ENCODE measurements at regions not wholly inside any gene's neighbourhood (a gene's known extent, or its start where the extent isn't known, plus 50 kb on each side); places are given as distances from the start of the nearest gene placed in this dataset.
"Not testable (repeated sequence)": the region's sequence is repeated elsewhere in the genome, so short reads cannot be mapped to it uniquely, and the experiment has no call there.

- DNase-seq, result no peak
Observed at GRCh38 chr1:219342836-219343235, 169.2 kb downstream of the LYPLAL1 start.

- no peak for DNase-seq
Observed at GRCh38 chr1:219340796-219341195, 167.1 kb downstream of the LYPLAL1 start.

- no peak for DNase-seq
Observed at GRCh38 chr1:219339466-219339865, 165.8 kb downstream of the LYPLAL1 start.

- DNase-seq, result no peak
Observed at GRCh38 chr1:219337588-219337987, 163.9 kb downstream of the LYPLAL1 start.

- no peak for DNase-seq
Observed at GRCh38 chr1:219333626-219334025, 159.9 kb downstream of the LYPLAL1 start.

GRCh38 chr1:219331424-219331823 is 157.7 kb downstream of the LYPLAL1 start:
- DNase-seq, result no peak

- DNase-seq, result no peak
Observed at GRCh38 chr1:219330669-219331068, 157.0 kb downstream of the LYPLAL1 start.

GRCh38 chr1:219330001-219330400 is 156.3 kb downstream of the LYPLAL1 start:
- DNase-seq, result no peak

GRCh38 chr1:219329578-219329977 is 155.9 kb downstream of the LYPLAL1 start:
- DNase-seq, result no peak

GRCh38 chr1:219326843-219327242 is 153.2 kb downstream of the LYPLAL1 start:
- DNase-seq, result no peak

GRCh38 chr1:219325368-219325742 is 151.7 kb downstream of the LYPLAL1 start:
- no peak for DNase-seq

- DNase-seq, result no peak
Observed at GRCh38 chr1:219324629-219325367, 151.1 kb downstream of the LYPLAL1 start.

GRCh38 chr1:219324171-219324570 is 150.5 kb downstream of the LYPLAL1 start:
- no peak for DNase-seq

GRCh38 chr1:219323426-219323825 is 149.7 kb downstream of the LYPLAL1 start:
- no peak for DNase-seq

- DNase-seq, result no peak
Observed at GRCh38 chr1:219322766-219323165, 149.1 kb downstream of the LYPLAL1 start.

GRCh38 chr1:219320563-219320962 is 146.9 kb downstream of the LYPLAL1 start:
- not testable (repeated sequence) for DNase-seq

- no peak for DNase-seq
Observed at GRCh38 chr1:219318826-219319225, 145.1 kb downstream of the LYPLAL1 start.

GRCh38 chr1:219317762-219318353 is 144.2 kb downstream of the LYPLAL1 start:
- no peak for DNase-seq

- no peak for DNase-seq
Observed at GRCh38 chr1:219316066-219316465, 142.4 kb downstream of the LYPLAL1 start.

- DNase-seq, result no peak
Observed at GRCh38 chr1:219313961-219314360, 140.3 kb downstream of the LYPLAL1 start.

GRCh38 chr1:219312967-219313366 is 139.3 kb downstream of the LYPLAL1 start:
- no peak for DNase-seq

- no peak for DNase-seq
Observed at GRCh38 chr1:219310181-219310728, 136.6 kb downstream of the LYPLAL1 start.

- DNase-seq, result no peak
Observed at GRCh38 chr1:219308367-219308766, 134.7 kb downstream of the LYPLAL1 start.

Data from activated CD8-positive, alpha-beta memory T cell treated with anti-CD3 and anti-CD28 coated beads, Interleukin-2, amount 50 U/mL, for 4 hours (primary cell).